ENCODE measurements at regions not wholly inside any gene's neighbourhood (a gene's known extent, or its start where the extent isn't known, plus 50 kb on each side); places are given as distances from the start of the nearest gene placed in this dataset.

DNA sequence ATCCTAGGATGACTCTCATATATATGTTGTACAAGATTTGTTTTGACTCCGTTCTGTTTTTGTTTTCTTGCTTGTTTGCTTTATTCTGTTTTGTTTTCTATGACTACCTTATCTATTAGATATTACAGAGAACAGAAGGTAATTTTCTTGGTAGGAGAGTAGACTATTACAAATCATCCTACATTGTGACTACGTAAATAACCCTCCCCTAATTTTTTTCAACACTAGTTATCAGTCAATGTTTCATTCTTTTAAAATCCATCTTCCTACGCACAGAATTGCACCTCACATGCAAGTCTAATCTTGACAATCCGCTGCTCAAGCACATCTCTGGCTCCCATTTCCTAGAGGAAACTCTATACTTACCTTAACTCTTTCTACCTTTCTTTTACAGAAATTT is 792.3 kb upstream of the PIK3C3 start:
- H3K36me3 ChIP-seq: no peaks in the 10 kb centered on the region
- TF ChIP-seq, protein P1, sequence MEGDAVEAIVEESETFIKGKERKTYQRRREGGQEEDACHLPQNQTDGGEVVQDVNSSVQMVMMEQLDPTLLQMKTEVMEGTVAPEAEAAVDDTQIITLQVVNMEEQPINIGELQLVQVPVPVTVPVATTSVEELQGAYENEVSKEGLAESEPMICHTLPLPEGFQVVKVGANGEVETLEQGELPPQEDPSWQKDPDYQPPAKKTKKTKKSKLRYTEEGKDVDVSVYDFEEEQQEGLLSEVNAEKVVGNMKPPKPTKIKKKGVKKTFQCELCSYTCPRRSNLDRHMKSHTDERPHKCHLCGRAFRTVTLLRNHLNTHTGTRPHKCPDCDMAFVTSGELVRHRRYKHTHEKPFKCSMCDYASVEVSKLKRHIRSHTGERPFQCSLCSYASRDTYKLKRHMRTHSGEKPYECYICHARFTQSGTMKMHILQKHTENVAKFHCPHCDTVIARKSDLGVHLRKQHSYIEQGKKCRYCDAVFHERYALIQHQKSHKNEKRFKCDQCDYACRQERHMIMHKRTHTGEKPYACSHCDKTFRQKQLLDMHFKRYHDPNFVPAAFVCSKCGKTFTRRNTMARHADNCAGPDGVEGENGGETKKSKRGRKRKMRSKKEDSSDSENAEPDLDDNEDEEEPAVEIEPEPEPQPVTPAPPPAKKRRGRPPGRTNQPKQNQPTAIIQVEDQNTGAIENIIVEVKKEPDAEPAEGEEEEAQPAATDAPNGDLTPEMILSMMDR (IDR thresholded peaks at IDR 0.05): no peak
- ATAC-seq (ENCODE audit: insufficient number of reproducible peaks, low FRiP score, low read depth): no peak

DNA sequence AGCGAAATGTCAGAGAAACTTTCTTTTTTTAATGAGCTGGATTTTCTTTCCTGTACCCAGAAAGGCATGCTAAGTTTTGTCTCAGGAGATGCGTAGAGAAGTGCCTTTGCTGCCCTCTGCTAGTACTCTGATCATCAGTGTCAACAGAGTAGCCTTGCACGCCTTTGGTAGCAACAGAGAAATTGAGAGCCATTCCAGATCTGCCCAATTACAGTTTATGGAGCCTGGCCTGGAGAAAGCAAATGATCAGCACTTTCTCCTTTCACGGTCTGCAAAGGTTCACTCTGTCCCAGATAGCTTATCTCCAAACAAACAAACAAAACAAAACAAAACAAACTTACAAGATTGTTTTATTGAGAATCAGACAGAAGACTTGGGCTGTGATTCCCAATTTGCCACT is 792.8 kb upstream of the PIK3C3 start:
- Histone ChIP-seq H3K36me3 (no peaks in the 10 kb centered on the region), H3K9me3 (no peaks in the 10 kb centered on the region), H3K4me3 (no peak overlapping the region), H3K27ac (no peak overlapping the region), H3K4me1 (ENCODE audit: control insufficient read depth in 1 of 2, low read depth in 2 of 2) (no peaks in the 10 kb centered on the region), H3K27me3 (replicated peaks; ENCODE audit: insufficient read depth) (no peaks in the 10 kb centered on the region)
- DNase-seq (ENCODE audit: low spot score) (no peak), ATAC-seq (ENCODE audit: insufficient number of reproducible peaks, low FRiP score, low read depth) (no peak)
- TF ChIP-seq, protein P1 (IDR thresholded peaks at IDR 0.05): no peak

More for the DNA sequence above, 792.3 kb upstream of the PIK3C3 start:
- Histone ChIP-seq H3K9me3 (no peaks in the 10 kb centered on the region), H3K27me3 (replicated peaks; ENCODE audit: insufficient read depth) (no peaks in the 10 kb centered on the region), H3K27ac (no peak overlapping the region), H3K4me1 (ENCODE audit: control insufficient read depth in 1 of 2, low read depth in 2 of 2) (no peaks in the 10 kb centered on the region), H3K4me3 (no peak overlapping the region)
- no peak for DNase-seq (ENCODE audit: low spot score)

DNA sequence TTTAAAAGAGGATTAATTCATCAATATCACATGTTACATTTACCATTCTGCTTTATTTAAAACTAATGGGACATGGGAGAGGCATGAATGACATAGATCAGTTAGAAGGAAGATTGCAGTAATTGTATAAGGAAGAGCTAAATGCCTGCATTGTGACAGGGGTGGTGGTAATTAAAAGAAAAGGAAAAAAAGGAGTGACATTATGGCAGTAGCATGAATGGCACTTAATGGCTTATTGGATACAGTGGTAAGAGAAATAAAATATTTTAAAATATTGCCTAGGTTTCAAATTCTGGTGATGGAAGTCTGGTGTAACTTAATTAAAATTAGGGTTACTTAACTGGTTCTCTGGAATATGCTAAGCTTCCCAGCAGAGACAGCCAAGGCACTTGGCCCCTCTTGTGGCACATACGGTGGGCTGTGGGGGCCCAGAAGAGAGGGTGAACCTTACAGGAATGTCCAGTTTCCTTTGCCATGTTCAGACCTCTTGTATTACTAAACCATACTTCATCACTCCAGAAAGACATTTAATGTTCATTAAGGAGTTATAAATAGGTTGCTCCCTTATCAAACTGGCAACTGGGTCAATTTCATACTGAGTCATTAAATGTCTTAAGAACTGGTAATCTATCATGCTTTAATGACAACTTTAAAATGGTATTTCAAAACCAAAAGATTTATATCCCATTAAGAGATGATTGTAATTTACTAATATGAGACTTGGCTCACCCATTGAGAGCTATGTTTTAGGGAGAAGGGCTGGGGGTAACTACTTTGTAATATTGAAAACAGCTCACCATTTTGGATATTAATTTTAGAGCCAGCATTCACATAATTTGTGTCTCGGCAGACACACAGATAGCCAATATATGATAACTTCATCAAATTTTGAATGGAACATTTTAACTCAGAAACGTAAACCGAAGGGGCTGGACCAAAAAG is 798.9 kb upstream of the PIK3C3 start:
- H3K9me3 ChIP-seq: no peaks in the 10 kb centered on the region
- no peak for ATAC-seq (ENCODE audit: insufficient number of reproducible peaks, low FRiP score, low read depth)
- H3K36me3 ChIP-seq: no peaks in the 10 kb centered on the region
- DNase-seq (ENCODE audit: low spot score): no peak
- H3K27me3 ChIP-seq (replicated peaks; ENCODE audit: insufficient read depth): no peaks in the 10 kb centered on the region
- TF ChIP-seq, protein P1 (IDR thresholded peaks at IDR 0.05): no peak
- no peak overlapping the region for H3K27ac ChIP-seq
- no peak overlapping the region for H3K4me3 ChIP-seq
- H3K4me1 ChIP-seq (ENCODE audit: control insufficient read depth in 1 of 2, low read depth in 2 of 2): no peaks in the 10 kb centered on the region

DNA sequence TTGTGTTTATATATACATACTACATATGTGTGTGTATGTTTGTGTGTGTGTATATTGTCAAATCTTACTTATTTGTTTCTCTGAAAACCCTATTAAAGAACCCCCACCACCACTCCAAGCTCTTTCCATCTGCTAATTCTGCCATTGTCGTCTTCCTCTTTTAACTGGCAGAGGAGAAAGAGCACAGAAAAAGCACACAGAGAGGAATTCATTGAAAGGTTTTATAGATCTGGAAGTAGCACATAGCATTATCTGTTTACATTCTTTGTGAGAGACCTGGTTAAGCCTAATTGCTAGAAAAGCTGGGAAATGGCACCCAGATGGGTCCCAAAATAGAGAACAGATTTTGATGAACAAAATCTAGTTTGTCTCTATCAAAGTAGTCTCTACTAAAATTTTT is 800.0 kb upstream of the PIK3C3 start:
- TF ChIP-seq, protein P1 (IDR thresholded peaks at IDR 0.05): no peak
- ATAC-seq (ENCODE audit: insufficient number of reproducible peaks, low FRiP score, low read depth): no peak
- Histone ChIP-seq H3K4me1 (ENCODE audit: control insufficient read depth in 1 of 2, low read depth in 2 of 2) (no peaks in the 10 kb centered on the region), H3K36me3 (no peaks in the 10 kb centered on the region), H3K4me3 (no peak overlapping the region), H3K9me3 (no peaks in the 10 kb centered on the region), H3K27ac (no peak overlapping the region), H3K27me3 (replicated peaks; ENCODE audit: insufficient read depth) (no peaks in the 10 kb centered on the region)
- DNase-seq (ENCODE audit: low spot score): no peak

DNA sequence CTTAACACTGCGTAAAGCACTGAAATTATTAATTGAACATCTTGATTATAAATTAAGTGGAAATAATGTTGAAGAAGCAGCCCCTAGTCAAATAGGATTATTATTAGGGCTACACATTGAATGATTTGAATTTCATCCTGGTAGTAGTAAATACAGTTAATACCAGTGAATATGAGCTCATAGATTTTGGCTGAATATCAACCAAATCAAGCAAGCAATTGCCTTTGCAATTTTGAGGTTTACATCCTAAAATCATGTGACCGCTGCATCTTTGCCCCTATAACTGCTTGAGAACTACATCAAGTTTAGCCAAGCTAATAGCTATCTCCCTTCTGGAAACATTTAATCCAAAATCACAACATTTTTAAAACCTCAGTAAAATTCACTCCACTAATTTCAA is 801.2 kb upstream of the PIK3C3 start:
- Histone ChIP-seq H3K4me1 (ENCODE audit: control insufficient read depth in 1 of 2, low read depth in 2 of 2) (no peaks in the 10 kb centered on the region), H3K27ac (no peak overlapping the region), H3K27me3 (replicated peaks; ENCODE audit: insufficient read depth) (no peaks in the 10 kb centered on the region), H3K9me3 (no peaks in the 10 kb centered on the region), H3K36me3 (no peaks in the 10 kb centered on the region), H3K4me3 (no peak overlapping the region)
- DNase-seq (ENCODE audit: low spot score): no peak
- TF ChIP-seq, protein P1 (IDR thresholded peaks at IDR 0.05): no peak
- no peak for ATAC-seq (ENCODE audit: insufficient number of reproducible peaks, low FRiP score, low read depth)
